ENCODE measurements at regions not wholly inside any gene's neighbourhood (a gene's known extent, or its start where the extent isn't known, plus 50 kb on each side); places are given as distances from the start of the nearest gene placed in this dataset.

DNA sequence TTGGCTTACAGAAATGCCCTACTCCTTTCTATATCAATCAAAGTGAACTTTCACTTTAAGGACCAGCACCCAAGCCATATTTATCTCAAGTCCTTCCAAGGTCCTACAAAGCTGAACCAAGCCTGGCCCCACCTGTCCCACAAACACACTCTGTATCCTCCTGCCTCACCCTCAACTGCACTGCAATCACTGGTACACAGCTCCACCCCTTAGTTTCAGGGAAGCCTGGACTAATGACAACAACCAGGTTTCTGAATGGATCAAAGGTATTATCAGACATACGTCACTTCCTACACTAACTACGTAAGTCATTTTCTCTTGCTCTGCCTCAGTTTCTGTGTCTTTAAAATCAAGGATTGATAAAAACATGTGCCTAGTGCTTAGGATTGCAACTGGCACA is 205.6 kb upstream of the HS3ST1 start:
- WGBS (ENCODE audit: insufficient coverage), result 100% methylated on average over 1 of the region's 2 CpGs
- Histone ChIP-seq H4K20me1 (ENCODE audit: control insufficient read depth, insufficient read depth, low read length, poor library complexity, severe bottlenecking) (no peaks in the 10 kb centered on the region), H2AFZ (ENCODE audit: insufficient read depth, low read depth, low read length, poor library complexity, severe bottlenecking) (no peak overlapping the region), H3K4me1 (ENCODE audit: control insufficient read depth in 2 of 2, insufficient read depth in 2 of 2, low read length in 2 of 2) (peaks cover 4 to 8% of the 10 kb centered on the region in 2 donors), H3K9ac (ENCODE audit: low read length) (no peak overlapping the region), H3K27ac (ENCODE audit: low read length in 2 of 2) (no peak overlapping the region), H3K27me3 (replicated peaks in 1 of 4; ENCODE audit: control extremely low read depth in 1 of 4, control insufficient read depth in 3 of 4, insufficient read depth in 4 of 4, low read length in 3 of 4) (no peaks in the 10 kb centered on the region), H3K4me2 (replicated peaks; ENCODE audit: low read depth, low read length, poor library complexity, severe bottlenecking) (no peak overlapping the region), H3K4me3 (ENCODE audit: control extremely low read depth in 1 of 5, extremely low read depth in 1 of 5, insufficient read depth in 1 of 5, low read depth in 2 of 5, low read length in 4 of 5) (no peak overlapping the region), H3K9me3 (ENCODE audit: control extremely low read depth in 1 of 3, control insufficient read depth in 2 of 3, insufficient read depth in 1 of 3, low read length in 2 of 3) (no peaks in the 10 kb centered on the region), H3K36me3 (replicated peaks in 1 of 2; ENCODE audit: control extremely low read depth in 1 of 2, control insufficient read depth in 1 of 2, extremely low read depth in 1 of 2, insufficient read depth in 2 of 2, low read length in 1 of 2) (no peaks in the 10 kb centered on the region), H3K79me2 (ENCODE audit: control insufficient read depth, insufficient read depth, low read length) (no peaks in the 10 kb centered on the region)
- peaks cover 11% of the 10 kb centered on the region for H3K4me1 Mint-ChIP-seq
- DNase-seq (no peak), ATAC-seq (ENCODE audit: low read depth) (no peak)
- CTCF ChIA-PET, result no interaction called here
- TF ChIP-seq EZH2 (IDR thresholded peaks at IDR 0.05; ENCODE audit: borderline replicate concordance, insufficient read depth, low read depth, low read length, poor library complexity, severe bottlenecking), result no peak
- TF ChIP-seq, protein P1, sequence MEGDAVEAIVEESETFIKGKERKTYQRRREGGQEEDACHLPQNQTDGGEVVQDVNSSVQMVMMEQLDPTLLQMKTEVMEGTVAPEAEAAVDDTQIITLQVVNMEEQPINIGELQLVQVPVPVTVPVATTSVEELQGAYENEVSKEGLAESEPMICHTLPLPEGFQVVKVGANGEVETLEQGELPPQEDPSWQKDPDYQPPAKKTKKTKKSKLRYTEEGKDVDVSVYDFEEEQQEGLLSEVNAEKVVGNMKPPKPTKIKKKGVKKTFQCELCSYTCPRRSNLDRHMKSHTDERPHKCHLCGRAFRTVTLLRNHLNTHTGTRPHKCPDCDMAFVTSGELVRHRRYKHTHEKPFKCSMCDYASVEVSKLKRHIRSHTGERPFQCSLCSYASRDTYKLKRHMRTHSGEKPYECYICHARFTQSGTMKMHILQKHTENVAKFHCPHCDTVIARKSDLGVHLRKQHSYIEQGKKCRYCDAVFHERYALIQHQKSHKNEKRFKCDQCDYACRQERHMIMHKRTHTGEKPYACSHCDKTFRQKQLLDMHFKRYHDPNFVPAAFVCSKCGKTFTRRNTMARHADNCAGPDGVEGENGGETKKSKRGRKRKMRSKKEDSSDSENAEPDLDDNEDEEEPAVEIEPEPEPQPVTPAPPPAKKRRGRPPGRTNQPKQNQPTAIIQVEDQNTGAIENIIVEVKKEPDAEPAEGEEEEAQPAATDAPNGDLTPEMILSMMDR (IDR thresholded peaks at IDR 0.05), result no peak
- H3K27ac Mint-ChIP-seq, result no peak overlapping the region
- no peak overlapping the region for H3K4me3 Mint-ChIP-seq
- POLR2A ChIA-PET, result no interaction called here
- peaks cover 2% of the 10 kb centered on the region for H3K9me3 Mint-ChIP-seq (ENCODE audit: insufficient read depth)
- H3K27me3 Mint-ChIP-seq, result no peaks in the 10 kb centered on the region
- intact Hi-C loops (cut with micrococcal nuclease), result no loop called here

- DNase-seq (no peak), ATAC-seq (ENCODE audit: low read depth) (no peak)
- Histone ChIP-seq H3K36me3 (replicated peaks in 1 of 2; ENCODE audit: control extremely low read depth in 1 of 2, control insufficient read depth in 1 of 2, extremely low read depth in 1 of 2, insufficient read depth in 2 of 2, low read length in 1 of 2) (no peaks in the 10 kb centered on the region), H3K27me3 (replicated peaks in 1 of 4; ENCODE audit: control extremely low read depth in 1 of 4, control insufficient read depth in 3 of 4, insufficient read depth in 4 of 4, low read length in 3 of 4) (no peaks in the 10 kb centered on the region), H4K20me1 (ENCODE audit: control insufficient read depth, insufficient read depth, low read length, poor library complexity, severe bottlenecking) (no peaks in the 10 kb centered on the region), H3K4me1 (ENCODE audit: control insufficient read depth in 2 of 2, insufficient read depth in 2 of 2, low read length in 2 of 2) (peaks cover 4 to 8% of the 10 kb centered on the region in 2 donors), H3K9me3 (ENCODE audit: control extremely low read depth in 1 of 3, control insufficient read depth in 2 of 3, insufficient read depth in 1 of 3, low read length in 2 of 3) (no peaks in the 10 kb centered on the region), H3K4me3 (ENCODE audit: control extremely low read depth in 1 of 5, extremely low read depth in 1 of 5, insufficient read depth in 1 of 5, low read depth in 2 of 5, low read length in 4 of 5) (no peak overlapping the region), H3K4me2 (replicated peaks; ENCODE audit: low read depth, low read length, poor library complexity, severe bottlenecking) (no peak overlapping the region), H3K9ac (ENCODE audit: low read length) (no peak overlapping the region), H3K27ac (ENCODE audit: low read length in 2 of 2) (no peak overlapping the region), H2AFZ (ENCODE audit: insufficient read depth, low read depth, low read length, poor library complexity, severe bottlenecking) (no peak overlapping the region), H3K79me2 (ENCODE audit: control insufficient read depth, insufficient read depth, low read length) (no peaks in the 10 kb centered on the region)
- CTCF ChIA-PET, result no interaction called here
- Mint-ChIP-seq H3K4me1 (peaks cover 11% of the 10 kb centered on the region), H3K9me3 (ENCODE audit: insufficient read depth) (no peaks in the 10 kb centered on the region), H3K4me3 (no peak overlapping the region), H3K27ac (no peak overlapping the region), H3K27me3 (no peaks in the 10 kb centered on the region)
- TF ChIP-seq, protein P1 (IDR thresholded peaks at IDR 0.05), result no peak
- TF ChIP-seq EZH2 (IDR thresholded peaks at IDR 0.05; ENCODE audit: borderline replicate concordance, insufficient read depth, low read depth, low read length, poor library complexity, severe bottlenecking), result no peak
- POLR2A ChIA-PET, result no interaction called here
- intact Hi-C loops (cut with micrococcal nuclease), result no loop called here
- WGBS (ENCODE audit: insufficient coverage), result 87% methylated on average over 2 of the region's 4 CpGs
These were observed 204.7 kb upstream of the HS3ST1 start for GRCh38 chr4:11633430-11633829.

Measured in B cell (primary cell).